ENCODE measurements at regions not wholly inside any gene's neighbourhood (a gene's known extent, or its start where the extent isn't known, plus 50 kb on each side); places are given as distances from the start of the nearest gene placed in this dataset.

- Histone ChIP-seq H3K27me3 (ENCODE audit: insufficient read depth, low read length, poor library complexity, severe bottlenecking) (no peaks in the 10 kb centered on the region), H3K4me3 (ENCODE audit: low read length, poor library complexity, severe bottlenecking) (no peak overlapping the region), H2AFZ (ENCODE audit: low read length) (no peak overlapping the region), H3K9ac (ENCODE audit: low read depth, low read length, poor library complexity, severe bottlenecking) (no peak overlapping the region), H4K20me1 (ENCODE audit: insufficient read depth, low read length, poor library complexity, severe bottlenecking) (no peaks in the 10 kb centered on the region), H3K36me3 (ENCODE audit: insufficient read depth, low read length) (no peaks in the 10 kb centered on the region), H3K9me2 (replicated peaks; ENCODE audit: low read depth, low read length) (no peaks in the 10 kb centered on the region), H3K4me2 (ENCODE audit: low read depth, low read length, poor library complexity, severe bottlenecking) (no peak overlapping the region), H3F3A (ENCODE audit: low read depth) (no peaks in the 10 kb centered on the region), H3K4me1 (ENCODE audit: insufficient read depth, low read length, poor library complexity, severe bottlenecking) (no peaks in the 10 kb centered on the region), H3K79me2 (ENCODE audit: insufficient read depth, low read length) (no peaks in the 10 kb centered on the region), H3K9me3 (ENCODE audit: insufficient read depth, low read depth, low read length) (no peaks in the 10 kb centered on the region)
- TF ChIP-seq EZH2phosphoT487 (IDR thresholded peaks at IDR 0.05; ENCODE audit: borderline replicate concordance), result no peak
- TF ChIP-seq, protein P1, sequence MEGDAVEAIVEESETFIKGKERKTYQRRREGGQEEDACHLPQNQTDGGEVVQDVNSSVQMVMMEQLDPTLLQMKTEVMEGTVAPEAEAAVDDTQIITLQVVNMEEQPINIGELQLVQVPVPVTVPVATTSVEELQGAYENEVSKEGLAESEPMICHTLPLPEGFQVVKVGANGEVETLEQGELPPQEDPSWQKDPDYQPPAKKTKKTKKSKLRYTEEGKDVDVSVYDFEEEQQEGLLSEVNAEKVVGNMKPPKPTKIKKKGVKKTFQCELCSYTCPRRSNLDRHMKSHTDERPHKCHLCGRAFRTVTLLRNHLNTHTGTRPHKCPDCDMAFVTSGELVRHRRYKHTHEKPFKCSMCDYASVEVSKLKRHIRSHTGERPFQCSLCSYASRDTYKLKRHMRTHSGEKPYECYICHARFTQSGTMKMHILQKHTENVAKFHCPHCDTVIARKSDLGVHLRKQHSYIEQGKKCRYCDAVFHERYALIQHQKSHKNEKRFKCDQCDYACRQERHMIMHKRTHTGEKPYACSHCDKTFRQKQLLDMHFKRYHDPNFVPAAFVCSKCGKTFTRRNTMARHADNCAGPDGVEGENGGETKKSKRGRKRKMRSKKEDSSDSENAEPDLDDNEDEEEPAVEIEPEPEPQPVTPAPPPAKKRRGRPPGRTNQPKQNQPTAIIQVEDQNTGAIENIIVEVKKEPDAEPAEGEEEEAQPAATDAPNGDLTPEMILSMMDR (conservative IDR thresholded peaks at IDR 0.05; ENCODE audit: low read length), result no peak
Measured at GRCh38 chr5:93145767-93146166, 435.3 kb downstream of the NR2F1-AS1 start.

DNA sequence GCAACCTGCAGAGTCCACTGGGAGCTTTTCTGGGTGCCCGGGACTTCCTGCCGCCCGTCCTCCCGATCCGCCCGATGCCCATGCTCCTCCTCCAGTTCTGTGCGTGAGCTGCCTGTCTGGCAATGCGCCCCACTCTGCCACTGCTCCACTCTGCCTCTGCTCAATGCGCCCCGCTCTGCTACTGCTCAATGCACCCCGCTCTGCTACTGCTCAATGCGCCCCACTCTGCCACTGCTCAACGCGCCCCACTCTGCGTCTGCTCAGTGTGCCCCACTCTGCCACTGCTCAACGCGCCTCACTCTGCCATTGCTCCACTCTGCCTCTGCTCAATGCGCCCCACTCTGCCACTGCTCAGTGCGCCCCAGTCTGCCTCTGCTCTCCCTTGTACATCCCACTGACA lies 436.0 kb downstream of the NR2F1-AS1 start:
- H3K4me3 ChIP-seq (ENCODE audit: low read length, poor library complexity, severe bottlenecking), result no peak overlapping the region
- H4K20me1 ChIP-seq (ENCODE audit: insufficient read depth, low read length, poor library complexity, severe bottlenecking), result no peaks in the 10 kb centered on the region
- TF ChIP-seq, protein P1 (conservative IDR thresholded peaks at IDR 0.05; ENCODE audit: low read length), result no peak
- TF ChIP-seq EZH2phosphoT487 (IDR thresholded peaks at IDR 0.05; ENCODE audit: borderline replicate concordance), result no peak
- no peaks in the 10 kb centered on the region for H3K79me2 ChIP-seq (ENCODE audit: insufficient read depth, low read length)
- no peaks in the 10 kb centered on the region for H3K9me3 ChIP-seq (ENCODE audit: insufficient read depth, low read depth, low read length)
- H3K4me2 ChIP-seq (ENCODE audit: low read depth, low read length, poor library complexity, severe bottlenecking), result no peak overlapping the region
- no peak overlapping the region for H2AFZ ChIP-seq (ENCODE audit: low read length)
- H3K27me3 ChIP-seq (ENCODE audit: insufficient read depth, low read length, poor library complexity, severe bottlenecking), result no peaks in the 10 kb centered on the region
- H3K36me3 ChIP-seq (ENCODE audit: insufficient read depth, low read length), result no peaks in the 10 kb centered on the region
- no peaks in the 10 kb centered on the region for H3K4me1 ChIP-seq (ENCODE audit: insufficient read depth, low read length, poor library complexity, severe bottlenecking)
- H3K9me2 ChIP-seq (replicated peaks; ENCODE audit: low read depth, low read length), result no peaks in the 10 kb centered on the region
- no peaks in the 10 kb centered on the region for H3F3A ChIP-seq (ENCODE audit: low read depth)
- H3K9ac ChIP-seq (ENCODE audit: low read depth, low read length, poor library complexity, severe bottlenecking), result no peak overlapping the region

DNA sequence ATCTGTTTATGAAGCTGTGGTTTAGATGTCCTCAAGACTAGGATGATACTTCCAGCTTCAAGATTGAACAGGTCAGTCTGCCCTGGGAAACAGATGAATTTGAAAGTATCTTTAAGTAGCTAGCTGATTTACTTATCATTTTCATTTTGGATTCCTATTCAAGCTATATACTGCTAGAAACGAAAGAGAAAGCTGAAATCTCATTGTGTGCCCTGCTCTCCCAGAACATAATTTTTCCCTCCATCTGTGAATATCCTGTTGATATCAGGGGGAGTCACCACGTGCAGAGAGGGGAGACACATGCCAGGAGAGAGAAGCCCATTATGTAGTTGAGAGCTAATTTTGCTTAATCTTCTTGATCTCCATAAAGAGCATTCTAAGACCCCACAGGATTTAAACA lies 439.1 kb downstream of the NR2F1-AS1 start:
- Histone ChIP-seq H3K9ac (ENCODE audit: low read depth, low read length, poor library complexity, severe bottlenecking) (no peak overlapping the region), H3K4me2 (ENCODE audit: low read depth, low read length, poor library complexity, severe bottlenecking) (no peak overlapping the region), H3K4me3 (ENCODE audit: low read length, poor library complexity, severe bottlenecking) (no peak overlapping the region), H3K27me3 (ENCODE audit: insufficient read depth, low read length, poor library complexity, severe bottlenecking) (no peaks in the 10 kb centered on the region), H3K4me1 (ENCODE audit: insufficient read depth, low read length, poor library complexity, severe bottlenecking) (no peaks in the 10 kb centered on the region), H3K36me3 (ENCODE audit: insufficient read depth, low read length) (no peaks in the 10 kb centered on the region), H3K79me2 (ENCODE audit: insufficient read depth, low read length) (no peaks in the 10 kb centered on the region), H4K20me1 (ENCODE audit: insufficient read depth, low read length, poor library complexity, severe bottlenecking) (no peaks in the 10 kb centered on the region), H3F3A (ENCODE audit: low read depth) (no peaks in the 10 kb centered on the region), H3K9me3 (ENCODE audit: insufficient read depth, low read depth, low read length) (no peaks in the 10 kb centered on the region), H2AFZ (ENCODE audit: low read length) (no peak overlapping the region), H3K9me2 (replicated peaks; ENCODE audit: low read depth, low read length) (no peaks in the 10 kb centered on the region)
- TF ChIP-seq EZH2phosphoT487 (IDR thresholded peaks at IDR 0.05; ENCODE audit: borderline replicate concordance), result no peak
- TF ChIP-seq, protein P1 (conservative IDR thresholded peaks at IDR 0.05; ENCODE audit: low read length), result no peak

Data from Loucy (cell line).